ENCODE measurements at regions not wholly inside any gene's neighbourhood (a gene's known extent, or its start where the extent isn't known, plus 50 kb on each side); places are given as distances from the start of the nearest gene placed in this dataset.

- TF ChIP-seq POLR2A (IDR thresholded peaks at IDR 0.05; ENCODE audit: low read length) (no peak), GATA1 (IDR thresholded peaks at IDR 0.05; ENCODE audit: low read depth, low read length) (no peak)
- DNase-seq = no peak
Measured at GRCh38 chr14:34020014-34020413, 69.1 kb upstream of the EGLN3 start.

GRCh38 chr14:34018564-34019244, 67.8 kb upstream of the EGLN3 start:
- DNase-seq = no peak
- TF ChIP-seq GATA1 (IDR thresholded peaks at IDR 0.05; ENCODE audit: low read depth, low read length) (no peak), POLR2A (IDR thresholded peaks at IDR 0.05; ENCODE audit: low read length) (no peak)

GRCh38 chr14:34018125-34018524, 67.3 kb upstream of the EGLN3 start:
- DNase-seq = no peak
- TF ChIP-seq GATA1 (IDR thresholded peaks at IDR 0.05; ENCODE audit: low read depth, low read length) (no peak), POLR2A (IDR thresholded peaks at IDR 0.05; ENCODE audit: low read length) (no peak)

- no peak for DNase-seq
- TF ChIP-seq GATA1 (IDR thresholded peaks at IDR 0.05; ENCODE audit: low read depth, low read length) (no peak), POLR2A (IDR thresholded peaks at IDR 0.05; ENCODE audit: low read length) (no peak)
Measured at GRCh38 chr14:34015383-34015782, 64.5 kb upstream of the EGLN3 start.

GRCh38 chr14:34014936-34015335, 64.1 kb upstream of the EGLN3 start:
- TF ChIP-seq GATA1 (IDR thresholded peaks at IDR 0.05; ENCODE audit: low read depth, low read length) (no peak), POLR2A (IDR thresholded peaks at IDR 0.05; ENCODE audit: low read length) (no peak)
- no peak for DNase-seq

GRCh38 chr14:34013721-34014060, 62.8 kb upstream of the EGLN3 start:
- TF ChIP-seq POLR2A (IDR thresholded peaks at IDR 0.05; ENCODE audit: low read length) (no peak), GATA1 (IDR thresholded peaks at IDR 0.05; ENCODE audit: low read depth, low read length) (no peak)
- no peak for DNase-seq

- no peak for DNase-seq
- TF ChIP-seq POLR2A (IDR thresholded peaks at IDR 0.05; ENCODE audit: low read length) (no peak), GATA1 (IDR thresholded peaks at IDR 0.05; ENCODE audit: low read depth, low read length) (no peak)
Measured at GRCh38 chr14:34012978-34013720, 62.3 kb upstream of the EGLN3 start.

GRCh38 chr14:34012369-34012768, 61.5 kb upstream of the EGLN3 start:
- no peak for DNase-seq
- no peak for TF ChIP-seq POLR2A (IDR thresholded peaks at IDR 0.05; ENCODE audit: low read length)

GRCh38 chr14:34009956-34010355, 59.1 kb upstream of the EGLN3 start:
- DNase-seq = no peak
- TF ChIP-seq POLR2A (IDR thresholded peaks at IDR 0.05; ENCODE audit: low read length) (no peak), GATA1 (IDR thresholded peaks at IDR 0.05; ENCODE audit: low read depth, low read length) (no peak)

GRCh38 chr14:34007902-34008301, 57.0 kb upstream of the EGLN3 start:
- no peak for DNase-seq
- TF ChIP-seq GATA1 (IDR thresholded peaks at IDR 0.05; ENCODE audit: low read depth, low read length) (no peak), POLR2A (IDR thresholded peaks at IDR 0.05; ENCODE audit: low read length) (no peak)

GRCh38 chr14:34005901-34006300, 55.0 kb upstream of the EGLN3 start:
- no peak for DNase-seq
- TF ChIP-seq POLR2A (IDR thresholded peaks at IDR 0.05; ENCODE audit: low read length) (no peak), GATA1 (IDR thresholded peaks at IDR 0.05; ENCODE audit: low read depth, low read length) (no peak)

GRCh38 chr14:34004881-34005280, 54.0 kb upstream of the EGLN3 start:
- TF ChIP-seq POLR2A (IDR thresholded peaks at IDR 0.05; ENCODE audit: low read length) (no peak), GATA1 (IDR thresholded peaks at IDR 0.05; ENCODE audit: low read depth, low read length) (no peak)
- no peak for DNase-seq

GRCh38 chr14:34003691-34004090, 52.8 kb upstream of the EGLN3 start:
- DNase-seq = no peak
- no peak for TF ChIP-seq POLR2A (IDR thresholded peaks at IDR 0.05; ENCODE audit: low read length)
- TF ChIP-seq GATA1 (IDR thresholded peaks at IDR 0.05; ENCODE audit: low read depth, low read length) = no peak

GRCh38 chr14:34003082-34003668, 52.3 kb upstream of the EGLN3 start:
- no peak for DNase-seq
- TF ChIP-seq POLR2A (IDR thresholded peaks at IDR 0.05; ENCODE audit: low read length) (no peak), GATA1 (IDR thresholded peaks at IDR 0.05; ENCODE audit: low read depth, low read length) (no peak)
